GM20000 (cell line): ENCODE measurements at regions not wholly inside any gene's neighbourhood (a gene's known extent, or its start where the extent isn't known, plus 50 kb on each side); places are given as distances from the start of the nearest gene placed in this dataset.

ENCODE experiments used
- DNase-seq: peaks from one replicate; pipeline ENCODE4 v3.0.0; 2012; ENCODE audit warnings: low spot score
- TF ChIP-seq, protein P1 (sequence below): IDR thresholded peaks from 2 replicates; pipeline ENCODE4 v1.5.1; 2012; ENCODE audit warnings: mild to moderate bottlenecking, control low read depth; ENCODE audit errors: extremely low read depth, missing control alignments

DNA sequence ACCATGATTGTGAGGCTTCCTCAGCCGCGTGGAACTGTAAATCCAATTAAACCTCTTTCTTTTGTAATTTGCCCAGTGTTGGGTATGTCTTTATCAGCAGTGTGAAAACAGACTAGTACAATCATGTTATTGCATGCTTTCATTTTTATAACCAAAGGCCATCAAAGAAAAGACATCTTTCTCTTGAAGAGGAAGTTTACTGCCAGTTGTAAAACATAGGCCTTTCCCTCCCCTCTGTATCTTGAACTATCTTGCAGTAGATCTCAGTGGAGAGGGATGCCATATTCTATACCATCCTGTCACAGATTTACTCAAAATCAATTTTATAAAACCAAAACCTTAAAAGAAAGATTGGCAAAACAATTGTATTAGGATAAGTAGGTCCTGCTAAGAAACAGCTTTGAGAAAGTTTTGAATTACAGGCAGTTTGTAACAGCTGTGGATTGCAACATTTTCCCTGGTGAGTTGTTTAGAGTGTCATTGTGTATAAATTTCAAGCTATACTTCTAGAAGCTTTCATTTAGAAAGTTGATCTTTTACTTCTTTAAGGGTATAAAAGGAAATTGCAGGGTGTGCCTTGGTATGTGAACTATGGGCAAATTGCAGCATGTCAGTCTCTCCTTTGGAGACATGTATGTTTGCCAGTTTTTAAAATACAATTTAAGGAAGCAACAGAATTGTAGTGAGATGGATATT lies 128.0 kb downstream of the ATP23 start:
- TF ChIP-seq, protein P1, sequence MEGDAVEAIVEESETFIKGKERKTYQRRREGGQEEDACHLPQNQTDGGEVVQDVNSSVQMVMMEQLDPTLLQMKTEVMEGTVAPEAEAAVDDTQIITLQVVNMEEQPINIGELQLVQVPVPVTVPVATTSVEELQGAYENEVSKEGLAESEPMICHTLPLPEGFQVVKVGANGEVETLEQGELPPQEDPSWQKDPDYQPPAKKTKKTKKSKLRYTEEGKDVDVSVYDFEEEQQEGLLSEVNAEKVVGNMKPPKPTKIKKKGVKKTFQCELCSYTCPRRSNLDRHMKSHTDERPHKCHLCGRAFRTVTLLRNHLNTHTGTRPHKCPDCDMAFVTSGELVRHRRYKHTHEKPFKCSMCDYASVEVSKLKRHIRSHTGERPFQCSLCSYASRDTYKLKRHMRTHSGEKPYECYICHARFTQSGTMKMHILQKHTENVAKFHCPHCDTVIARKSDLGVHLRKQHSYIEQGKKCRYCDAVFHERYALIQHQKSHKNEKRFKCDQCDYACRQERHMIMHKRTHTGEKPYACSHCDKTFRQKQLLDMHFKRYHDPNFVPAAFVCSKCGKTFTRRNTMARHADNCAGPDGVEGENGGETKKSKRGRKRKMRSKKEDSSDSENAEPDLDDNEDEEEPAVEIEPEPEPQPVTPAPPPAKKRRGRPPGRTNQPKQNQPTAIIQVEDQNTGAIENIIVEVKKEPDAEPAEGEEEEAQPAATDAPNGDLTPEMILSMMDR, result no peak
- DNase-seq, result no peak

DNA sequence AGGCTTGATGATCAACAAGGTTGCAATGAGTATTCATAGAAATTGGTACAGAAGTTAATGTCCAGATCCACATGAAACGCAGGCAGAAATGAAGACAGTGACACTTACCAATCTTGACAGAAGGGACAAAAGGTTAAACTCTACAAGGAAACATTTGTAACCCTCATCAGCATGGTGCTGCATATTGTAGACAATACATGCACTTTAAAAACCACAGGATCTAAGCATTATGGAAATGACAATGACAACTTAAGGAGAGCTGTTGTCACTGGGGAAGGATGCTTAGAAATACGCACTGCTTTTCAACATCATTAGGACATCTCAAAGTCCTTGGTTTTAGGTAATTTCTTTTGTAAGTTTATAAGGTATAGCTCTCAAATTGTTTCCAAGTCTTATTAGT lies 130.6 kb downstream of the ATP23 start:
- TF ChIP-seq, protein P1, result no peak
- DNase-seq, result no peak

DNA sequence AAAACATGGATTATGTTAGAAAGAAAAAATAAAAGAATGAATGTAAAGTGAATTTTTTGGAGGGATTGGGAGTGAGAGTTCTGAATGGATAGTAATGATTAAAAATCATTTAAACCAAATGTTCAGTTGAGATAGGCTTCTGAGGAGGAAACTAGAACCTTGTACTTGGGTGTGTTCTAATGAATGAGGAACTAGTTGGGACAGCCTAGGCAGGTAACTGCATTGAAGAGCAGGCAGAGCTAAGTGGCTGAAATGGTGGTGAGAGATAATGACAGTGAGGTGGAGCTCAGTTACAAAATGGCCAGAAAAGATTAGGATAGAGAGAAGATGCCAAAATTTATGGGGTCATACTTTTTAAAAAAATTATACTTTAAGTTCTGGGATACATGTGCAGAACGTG lies 132.9 kb downstream of the ATP23 start:
- TF ChIP-seq, protein P1, result no peak
- DNase-seq, result no peak

DNA sequence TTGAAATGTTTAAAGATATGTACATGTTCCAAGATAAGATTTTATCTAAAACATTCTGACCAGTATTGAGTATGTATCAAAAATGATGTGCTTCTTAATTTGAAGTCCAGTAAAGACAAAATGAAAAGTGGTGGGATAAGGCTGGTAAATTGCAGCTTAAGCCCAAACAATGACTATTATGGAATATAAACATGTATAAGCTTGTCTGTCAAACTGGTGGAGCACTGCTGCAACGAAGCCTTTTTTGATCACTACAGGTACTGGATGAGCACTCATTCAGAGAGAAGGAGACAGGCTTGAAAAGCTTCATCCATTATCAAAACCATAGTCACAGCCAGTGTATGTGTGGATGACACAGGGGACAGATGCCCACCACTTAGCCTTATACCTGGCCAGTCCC lies 138.4 kb downstream of the ATP23 start:
- TF ChIP-seq, protein P1, result no peak
- no peak for DNase-seq

DNA sequence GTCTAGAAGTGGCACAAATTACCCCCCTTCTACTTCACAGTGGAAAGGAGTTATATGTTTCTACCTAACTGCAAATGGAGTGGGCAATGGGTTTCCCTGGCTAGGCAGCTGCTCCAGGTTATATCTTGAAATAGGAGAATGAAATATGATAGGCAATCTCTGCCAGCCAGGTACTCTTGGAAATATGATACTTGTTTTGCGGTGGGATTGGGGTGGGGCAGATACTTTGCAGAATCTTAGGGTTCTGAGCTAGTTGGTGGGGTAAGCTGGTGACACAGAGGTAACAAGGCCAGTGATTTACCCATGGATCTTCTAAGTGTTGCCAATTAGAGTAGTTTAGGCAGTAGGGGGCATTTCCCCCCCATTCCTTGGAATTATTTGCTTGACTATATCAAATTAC lies 140.1 kb downstream of the ATP23 start:
- TF ChIP-seq, protein P1, result no peak
- no peak for DNase-seq

DNA sequence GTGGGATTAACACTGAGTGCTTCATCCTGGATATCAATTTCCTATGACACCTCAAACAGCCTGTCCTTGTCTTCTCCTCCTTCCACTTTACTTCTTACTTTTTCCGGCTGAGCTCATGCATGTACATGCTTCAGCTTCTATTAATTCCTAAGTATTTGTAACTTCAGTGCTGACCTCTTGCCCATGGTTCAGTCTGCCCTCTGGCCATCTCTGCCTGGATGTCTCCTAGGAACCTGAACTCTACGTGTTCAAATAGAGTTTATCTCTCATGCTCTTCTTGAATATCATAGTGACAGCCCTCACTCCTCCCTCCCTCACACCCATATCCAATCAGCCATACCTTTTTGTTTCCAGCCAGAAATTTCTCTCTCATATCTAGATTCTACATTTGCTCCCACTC lies 141.6 kb downstream of the ATP23 start:
- DNase-seq, result no peak
- TF ChIP-seq, protein P1, result no peak

DNA sequence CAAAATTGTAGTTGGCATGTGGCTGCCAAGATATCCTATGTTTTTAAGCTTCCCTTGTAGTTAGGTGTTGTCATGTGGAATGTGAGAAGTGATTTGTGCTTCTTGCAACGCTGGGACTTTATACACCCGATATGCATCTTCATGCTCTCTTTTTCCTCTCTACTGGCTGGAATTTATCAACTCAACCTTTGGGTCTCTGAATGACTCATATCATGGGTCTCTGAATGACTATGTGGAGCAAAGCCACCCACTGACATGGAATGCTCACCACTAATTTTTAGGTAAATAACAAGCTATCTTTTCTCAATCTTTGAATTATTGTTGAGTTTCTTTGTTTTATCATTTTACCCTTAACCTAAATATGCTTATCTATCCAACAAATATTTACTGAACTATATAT lies 144.6 kb downstream of the ATP23 start:
- DNase-seq, result no peak
- TF ChIP-seq, protein P1, result no peak
